ENCODE measurements at regions not wholly inside any gene's neighbourhood (a gene's known extent, or its start where the extent isn't known, plus 50 kb on each side); places are given as distances from the start of the nearest gene placed in this dataset.

DNA sequence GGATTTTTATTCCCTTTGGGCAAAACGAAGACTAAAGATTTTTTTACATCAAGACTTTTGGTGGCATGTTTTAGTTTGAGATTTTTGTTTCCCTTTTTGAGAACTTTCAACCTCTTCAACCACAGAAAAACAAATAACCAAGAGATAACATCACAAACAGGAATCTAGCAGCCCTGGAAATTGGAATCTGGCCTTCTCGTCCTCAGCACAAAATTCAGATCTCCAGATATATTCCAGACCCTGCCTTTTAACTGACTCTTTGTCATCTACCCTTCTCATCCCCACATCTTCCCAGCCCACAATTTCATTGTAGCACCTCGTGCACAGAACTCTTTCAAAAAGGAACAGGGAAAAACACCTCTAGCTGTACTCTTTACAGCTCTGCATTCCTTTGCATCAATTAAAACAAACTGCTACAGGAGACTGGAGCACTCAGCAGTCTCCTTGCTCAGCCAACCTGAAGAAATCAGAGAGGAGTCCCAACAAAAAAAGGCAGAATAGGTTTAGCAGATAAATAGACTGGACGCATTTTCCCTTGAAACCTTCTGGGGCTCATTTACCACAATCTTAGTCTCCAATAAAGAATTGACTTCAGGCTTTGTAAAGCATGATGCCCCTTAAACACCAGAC, 251.0 kb downstream of the TTLL7 start:
- no peaks in the 10 kb centered on the region for H3K36me3 ChIP-seq (ENCODE audit: control insufficient read depth, insufficient read depth, low read length)
- H3K27me3 ChIP-seq (ENCODE audit: control insufficient read depth, insufficient read depth, low read length) = no peaks in the 10 kb centered on the region
- no peaks in the 10 kb centered on the region for H3K9me3 ChIP-seq (ENCODE audit: control insufficient read depth, low read length)
- TF ChIP-seq, protein P1, sequence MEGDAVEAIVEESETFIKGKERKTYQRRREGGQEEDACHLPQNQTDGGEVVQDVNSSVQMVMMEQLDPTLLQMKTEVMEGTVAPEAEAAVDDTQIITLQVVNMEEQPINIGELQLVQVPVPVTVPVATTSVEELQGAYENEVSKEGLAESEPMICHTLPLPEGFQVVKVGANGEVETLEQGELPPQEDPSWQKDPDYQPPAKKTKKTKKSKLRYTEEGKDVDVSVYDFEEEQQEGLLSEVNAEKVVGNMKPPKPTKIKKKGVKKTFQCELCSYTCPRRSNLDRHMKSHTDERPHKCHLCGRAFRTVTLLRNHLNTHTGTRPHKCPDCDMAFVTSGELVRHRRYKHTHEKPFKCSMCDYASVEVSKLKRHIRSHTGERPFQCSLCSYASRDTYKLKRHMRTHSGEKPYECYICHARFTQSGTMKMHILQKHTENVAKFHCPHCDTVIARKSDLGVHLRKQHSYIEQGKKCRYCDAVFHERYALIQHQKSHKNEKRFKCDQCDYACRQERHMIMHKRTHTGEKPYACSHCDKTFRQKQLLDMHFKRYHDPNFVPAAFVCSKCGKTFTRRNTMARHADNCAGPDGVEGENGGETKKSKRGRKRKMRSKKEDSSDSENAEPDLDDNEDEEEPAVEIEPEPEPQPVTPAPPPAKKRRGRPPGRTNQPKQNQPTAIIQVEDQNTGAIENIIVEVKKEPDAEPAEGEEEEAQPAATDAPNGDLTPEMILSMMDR (IDR thresholded peaks at IDR 0.05) = no peak
- no peaks in the 10 kb centered on the region for H3K79me2 ChIP-seq
- H2AFZ ChIP-seq = peak overlapping the region; percentile 17
- peak overlapping the region; percentile 39 for H3K27ac ChIP-seq
- peak overlapping the region; percentile 1 for H3K4me2 ChIP-seq (ENCODE audit: low read length)
- no peak overlapping the region for H3K4me3 ChIP-seq (ENCODE audit: low read depth, low read length)
- H3K9ac ChIP-seq = no peak overlapping the region
- peaks cover 3% of the 10 kb centered on the region for H3K4me1 ChIP-seq

DNA sequence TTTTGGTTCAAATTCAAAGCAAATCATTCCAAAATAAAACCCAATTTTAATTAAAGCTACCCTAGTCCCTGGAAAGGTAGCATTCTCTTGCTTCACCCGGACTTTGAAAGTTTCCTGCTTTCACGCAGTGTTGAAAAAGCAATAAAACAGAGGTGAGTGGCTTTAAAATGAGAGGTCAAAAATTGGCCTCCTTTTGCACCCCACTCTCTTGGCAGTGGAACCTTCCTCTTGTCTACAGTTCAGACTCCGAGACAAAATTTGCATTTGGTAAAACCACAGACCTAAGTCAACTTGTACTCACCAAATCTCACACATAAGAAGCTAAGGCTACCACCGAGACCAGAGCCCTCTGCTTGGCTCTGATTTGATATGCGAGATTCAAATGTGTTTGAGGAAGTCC, 252.7 kb downstream of the TTLL7 start:
- no peak overlapping the region for H3K4me2 ChIP-seq (ENCODE audit: low read length)
- peaks cover 3% of the 10 kb centered on the region for H3K4me1 ChIP-seq
- H2AFZ ChIP-seq = no peak overlapping the region
- no peak overlapping the region for H3K4me3 ChIP-seq (ENCODE audit: low read depth, low read length)
- H3K9ac ChIP-seq = no peak overlapping the region
- H3K27me3 ChIP-seq (ENCODE audit: control insufficient read depth, insufficient read depth, low read length) = no peaks in the 10 kb centered on the region
- H3K36me3 ChIP-seq (ENCODE audit: control insufficient read depth, insufficient read depth, low read length) = no peaks in the 10 kb centered on the region
- H3K9me3 ChIP-seq (ENCODE audit: control insufficient read depth, low read length) = no peaks in the 10 kb centered on the region
- no peaks in the 10 kb centered on the region for H3K79me2 ChIP-seq
- TF ChIP-seq, protein P1 (IDR thresholded peaks at IDR 0.05) = no peak
- H3K27ac ChIP-seq = no peak overlapping the region

DNA sequence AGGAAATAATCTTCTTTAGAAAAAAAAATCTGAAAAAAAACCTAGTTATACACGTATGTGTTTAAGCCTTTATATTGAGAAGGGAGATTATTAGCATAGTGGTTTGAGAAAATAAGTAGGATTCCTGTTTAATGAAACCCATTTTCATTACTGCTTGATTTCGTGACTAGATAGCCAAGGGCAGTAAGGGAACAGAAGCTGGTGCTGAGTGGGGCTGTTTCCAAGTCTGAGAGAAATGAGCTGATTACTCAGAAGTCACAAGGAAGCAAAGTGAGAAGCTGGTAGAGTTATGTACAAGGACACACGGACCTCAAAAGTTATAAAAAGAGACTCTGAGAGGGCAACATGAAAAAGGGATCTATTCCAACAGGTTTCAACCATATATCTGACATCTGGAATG, 256.5 kb downstream of the TTLL7 start:
- Histone ChIP-seq H3K36me3 (ENCODE audit: control insufficient read depth, insufficient read depth, low read length) (no peaks in the 10 kb centered on the region), H3K27me3 (ENCODE audit: control insufficient read depth, insufficient read depth, low read length) (no peaks in the 10 kb centered on the region), H3K4me2 (ENCODE audit: low read length) (no peak overlapping the region), H3K4me1 (no peaks in the 10 kb centered on the region), H2AFZ (no peak overlapping the region), H3K9me3 (ENCODE audit: control insufficient read depth, low read length) (no peaks in the 10 kb centered on the region), H3K4me3 (ENCODE audit: low read depth, low read length) (no peak overlapping the region), H3K27ac (no peak overlapping the region), H3K79me2 (no peaks in the 10 kb centered on the region), H3K9ac (no peak overlapping the region)
- TF ChIP-seq, protein P1 (IDR thresholded peaks at IDR 0.05) = no peak

DNA sequence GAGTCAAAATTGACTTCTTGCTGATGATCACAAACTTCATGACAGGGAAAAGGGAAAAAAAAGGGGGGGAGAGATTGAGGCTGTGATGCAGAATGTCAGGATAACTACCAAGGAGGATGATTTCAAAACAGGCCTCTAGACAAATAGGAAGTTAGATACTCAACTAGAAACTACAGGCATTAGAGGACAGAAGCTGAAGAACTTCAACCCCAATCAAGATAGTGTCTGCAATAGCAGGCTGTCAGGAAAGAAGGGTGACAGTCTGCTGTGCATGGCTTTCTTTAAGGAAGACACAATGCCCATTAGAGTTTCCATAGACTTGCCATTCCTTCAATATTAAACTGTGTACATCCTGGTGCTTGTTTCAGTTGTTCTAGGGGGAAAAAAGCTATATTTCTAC, 257.2 kb downstream of the TTLL7 start:
- Histone ChIP-seq H3K4me3 (ENCODE audit: low read depth, low read length) (no peak overlapping the region), H3K27me3 (ENCODE audit: control insufficient read depth, insufficient read depth, low read length) (no peaks in the 10 kb centered on the region), H3K4me1 (no peaks in the 10 kb centered on the region), H3K9ac (no peak overlapping the region), H3K27ac (no peak overlapping the region), H3K4me2 (ENCODE audit: low read length) (no peak overlapping the region), H3K79me2 (no peaks in the 10 kb centered on the region), H2AFZ (no peak overlapping the region), H3K9me3 (ENCODE audit: control insufficient read depth, low read length) (no peaks in the 10 kb centered on the region), H3K36me3 (ENCODE audit: control insufficient read depth, insufficient read depth, low read length) (no peaks in the 10 kb centered on the region)
- TF ChIP-seq, protein P1 (IDR thresholded peaks at IDR 0.05) = no peak

DNA sequence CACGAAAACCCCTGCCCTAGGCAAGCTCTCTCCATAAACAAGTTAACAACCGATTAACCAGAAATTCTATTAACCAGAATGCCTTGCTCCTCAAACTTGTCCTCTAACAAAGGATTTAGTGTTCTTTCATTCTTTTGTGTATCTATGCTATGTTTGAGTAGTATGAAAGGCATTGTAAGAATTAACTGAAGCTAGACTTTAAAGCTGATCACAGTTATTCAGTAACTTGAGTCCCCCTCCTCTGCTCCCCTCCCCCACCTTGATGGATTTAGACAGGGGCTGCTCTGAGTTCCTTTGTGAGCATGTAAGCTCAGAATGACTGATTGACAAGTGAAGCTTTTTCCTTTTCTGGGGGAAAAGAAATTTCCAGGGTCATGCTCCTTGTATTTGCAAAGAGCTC, 257.6 kb downstream of the TTLL7 start:
- no peaks in the 10 kb centered on the region for H3K36me3 ChIP-seq (ENCODE audit: control insufficient read depth, insufficient read depth, low read length)
- H3K79me2 ChIP-seq = no peaks in the 10 kb centered on the region
- no peak overlapping the region for H3K9ac ChIP-seq
- H3K4me2 ChIP-seq (ENCODE audit: low read length) = no peak overlapping the region
- no peaks in the 10 kb centered on the region for H3K4me1 ChIP-seq
- H3K9me3 ChIP-seq (ENCODE audit: control insufficient read depth, low read length) = no peaks in the 10 kb centered on the region
- H3K27me3 ChIP-seq (ENCODE audit: control insufficient read depth, insufficient read depth, low read length) = no peaks in the 10 kb centered on the region
- TF ChIP-seq, protein P1 (IDR thresholded peaks at IDR 0.05) = no peak
- no peak overlapping the region for H3K27ac ChIP-seq
- no peak overlapping the region for H2AFZ ChIP-seq
- no peak overlapping the region for H3K4me3 ChIP-seq (ENCODE audit: low read depth, low read length)

Data from parathyroid adenoma (tissue), 2 donors.